Panc1 (cell line): ENCODE measurements at regions not wholly inside any gene's neighbourhood (a gene's known extent, or its start where the extent isn't known, plus 50 kb on each side); places are given as distances from the start of the nearest gene placed in this dataset.

Experiments used
- SIN3A ChIP-seq: IDR thresholded peaks from 2 replicates; pipeline ENCODE4 v1.6.1; 2012; ENCODE audit warnings: low read depth, mild to moderate bottlenecking, low read length, moderate library complexity, borderline replicate concordance; ENCODE audit not compliant: insufficient read depth
- TCF7L2 ChIP-seq: IDR thresholded peaks from 2 replicates; pipeline ENCODE4 v1.6.1; 2011; ENCODE audit warnings: mild to moderate bottlenecking, low read depth, low read length, inconsistent platforms
- TF ChIP-seq, protein P1 (sequence below): fragments of 450-650 bp; IDR thresholded peaks from 2 replicates; pipeline ENCODE4 v1.5.1; 2017; ENCODE audit warnings: mild to moderate bottlenecking

DNA sequence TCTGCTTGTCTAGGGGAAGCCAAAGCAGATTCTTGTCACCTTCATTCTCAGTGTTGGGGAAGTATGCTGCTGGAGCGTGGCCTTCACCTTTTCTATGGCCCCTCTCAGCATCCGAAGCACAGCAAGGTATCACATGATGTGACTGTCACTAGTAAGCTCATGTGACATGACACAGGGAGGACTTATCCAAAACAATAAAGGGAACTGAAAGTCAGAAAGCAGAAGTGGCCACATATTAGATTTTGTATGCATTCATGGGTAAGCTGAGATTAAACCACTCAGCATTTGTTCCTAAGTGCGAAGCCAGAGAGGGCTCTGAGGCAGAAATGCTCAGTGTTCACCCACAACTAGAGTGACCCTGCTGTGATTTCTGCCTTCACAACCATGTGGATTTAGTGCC, 72.8 kb upstream of the PCDH8 start:
- TF ChIP-seq, protein P1, sequence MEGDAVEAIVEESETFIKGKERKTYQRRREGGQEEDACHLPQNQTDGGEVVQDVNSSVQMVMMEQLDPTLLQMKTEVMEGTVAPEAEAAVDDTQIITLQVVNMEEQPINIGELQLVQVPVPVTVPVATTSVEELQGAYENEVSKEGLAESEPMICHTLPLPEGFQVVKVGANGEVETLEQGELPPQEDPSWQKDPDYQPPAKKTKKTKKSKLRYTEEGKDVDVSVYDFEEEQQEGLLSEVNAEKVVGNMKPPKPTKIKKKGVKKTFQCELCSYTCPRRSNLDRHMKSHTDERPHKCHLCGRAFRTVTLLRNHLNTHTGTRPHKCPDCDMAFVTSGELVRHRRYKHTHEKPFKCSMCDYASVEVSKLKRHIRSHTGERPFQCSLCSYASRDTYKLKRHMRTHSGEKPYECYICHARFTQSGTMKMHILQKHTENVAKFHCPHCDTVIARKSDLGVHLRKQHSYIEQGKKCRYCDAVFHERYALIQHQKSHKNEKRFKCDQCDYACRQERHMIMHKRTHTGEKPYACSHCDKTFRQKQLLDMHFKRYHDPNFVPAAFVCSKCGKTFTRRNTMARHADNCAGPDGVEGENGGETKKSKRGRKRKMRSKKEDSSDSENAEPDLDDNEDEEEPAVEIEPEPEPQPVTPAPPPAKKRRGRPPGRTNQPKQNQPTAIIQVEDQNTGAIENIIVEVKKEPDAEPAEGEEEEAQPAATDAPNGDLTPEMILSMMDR: no peak
- TF ChIP-seq SIN3A (no peak), TCF7L2 (no peak)
